SHP77 treated with DMSO at 0.1 percent for 48 hours (cell line): ENCODE measurements at regions not wholly inside any gene's neighbourhood (a gene's known extent, or its start where the extent isn't known, plus 50 kb on each side); places are given as distances from the start of the nearest gene placed in this dataset.

ENCODE experiments used
- DNase-seq: peaks from one replicate; lab custom pipeline; 2025; lab: John Stamatoyannopoulos, UW

- DNase-seq = no peak
Measured at GRCh38 chr9:85428230-85428629, 313.5 kb downstream of the AGTPBP1 start.

DNA sequence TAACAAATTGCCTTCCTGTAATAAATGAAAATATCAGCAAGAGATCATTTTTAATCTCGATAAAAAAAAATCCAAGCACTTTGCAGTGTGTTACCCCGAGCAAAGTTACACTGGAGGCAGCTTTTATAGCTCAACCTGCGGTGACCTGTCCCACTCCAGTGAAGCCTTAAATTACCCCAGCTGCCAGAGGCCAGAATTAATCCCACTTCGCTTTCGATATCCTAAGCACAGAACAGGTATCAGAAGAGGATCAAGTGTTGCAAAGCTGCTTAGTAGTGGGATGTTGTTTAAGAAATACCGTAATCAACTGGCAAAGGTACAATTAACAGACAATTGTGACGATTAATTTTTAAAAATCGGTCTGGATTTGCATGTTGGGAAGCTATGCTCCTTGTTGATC, 314.0 kb downstream of the AGTPBP1 start:
- DNase-seq = no peak

GRCh38 chr9:85425153-85425611, 316.6 kb downstream of the AGTPBP1 start:
- DNase-seq = no peak

- DNase-seq = no peak
Measured at GRCh38 chr9:85423422-85423821, 318.3 kb downstream of the AGTPBP1 start.

GRCh38 chr9:85421641-85422040, 320.1 kb downstream of the AGTPBP1 start:
- no peak for DNase-seq

GRCh38 chr9:85420750-85421149, 321.0 kb downstream of the AGTPBP1 start:
- DNase-seq = no peak

- no peak for DNase-seq
Measured at GRCh38 chr9:85417674-85418073, 324.1 kb downstream of the AGTPBP1 start.

- DNase-seq = no peak
Measured at GRCh38 chr9:85416715-85417114, 325.0 kb downstream of the AGTPBP1 start.

- DNase-seq = no peak
Measured at GRCh38 chr9:85414390-85414789, 327.4 kb downstream of the AGTPBP1 start.

DNA sequence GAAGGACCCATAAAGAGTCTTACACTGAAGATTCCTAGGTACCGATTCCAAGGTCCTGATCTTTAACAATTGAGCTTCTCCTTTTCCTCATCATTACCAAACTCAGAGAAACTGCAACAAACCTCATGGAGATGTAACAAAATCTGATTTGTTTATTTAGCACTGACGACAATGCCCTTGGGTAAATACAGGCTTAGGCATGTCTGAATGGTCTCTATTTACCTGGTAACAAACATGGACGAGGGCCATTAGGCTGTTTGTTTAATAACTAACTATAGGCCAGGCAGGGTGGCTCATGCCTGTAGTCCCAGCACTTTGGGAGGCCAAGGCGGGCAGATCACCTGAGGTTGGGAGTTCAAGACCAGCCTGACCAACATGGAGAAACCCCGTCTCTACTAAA, 333.3 kb downstream of the AGTPBP1 start:
- DNase-seq = no peak

DNA sequence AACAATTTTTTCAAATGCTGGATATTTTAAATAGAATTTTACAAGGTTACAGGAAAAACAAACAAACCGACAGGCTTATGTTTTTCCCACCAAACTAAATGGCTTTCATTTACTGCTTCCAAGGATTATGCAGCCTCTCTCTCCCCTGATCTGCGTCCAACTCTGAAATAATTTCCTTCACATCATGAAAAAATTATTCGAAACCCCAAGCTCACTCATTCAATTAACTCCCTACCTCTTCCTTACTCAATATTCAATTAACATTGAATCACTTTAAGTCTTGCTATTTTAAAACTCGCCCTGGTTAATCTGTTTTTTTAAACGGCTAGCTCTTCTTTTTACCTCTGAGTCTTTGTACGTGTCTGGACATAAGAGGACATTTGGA, 336.2 kb downstream of the AGTPBP1 start:
- DNase-seq = no peak

GRCh38 chr9:85404911-85405565, 336.7 kb downstream of the AGTPBP1 start:
- DNase-seq = no peak

- no peak for DNase-seq
Measured at GRCh38 chr9:85402551-85402950, 339.2 kb downstream of the AGTPBP1 start.

- no peak for DNase-seq
Measured at GRCh38 chr9:85401998-85402397, 339.8 kb downstream of the AGTPBP1 start.

DNA sequence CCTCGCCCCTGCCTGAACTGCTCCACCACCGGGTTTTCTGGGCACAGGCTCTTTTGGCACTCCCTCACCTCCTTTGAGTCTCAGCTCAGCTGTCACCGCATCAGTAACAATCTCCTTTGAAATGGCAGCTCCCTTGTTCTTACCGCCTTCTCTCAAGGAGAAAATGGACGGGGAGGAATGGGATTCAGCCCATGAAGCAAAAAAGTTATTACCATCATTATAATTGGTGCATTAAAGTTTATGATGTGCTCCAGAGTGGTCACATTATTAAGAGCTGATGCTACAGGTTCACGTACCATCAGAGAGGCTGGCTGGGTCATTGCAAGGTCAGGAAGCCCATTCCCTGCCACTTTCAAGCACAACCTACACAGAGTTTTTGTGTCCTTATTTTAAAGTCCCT, 344.7 kb downstream of the AGTPBP1 start:
- DNase-seq = no peak

DNA sequence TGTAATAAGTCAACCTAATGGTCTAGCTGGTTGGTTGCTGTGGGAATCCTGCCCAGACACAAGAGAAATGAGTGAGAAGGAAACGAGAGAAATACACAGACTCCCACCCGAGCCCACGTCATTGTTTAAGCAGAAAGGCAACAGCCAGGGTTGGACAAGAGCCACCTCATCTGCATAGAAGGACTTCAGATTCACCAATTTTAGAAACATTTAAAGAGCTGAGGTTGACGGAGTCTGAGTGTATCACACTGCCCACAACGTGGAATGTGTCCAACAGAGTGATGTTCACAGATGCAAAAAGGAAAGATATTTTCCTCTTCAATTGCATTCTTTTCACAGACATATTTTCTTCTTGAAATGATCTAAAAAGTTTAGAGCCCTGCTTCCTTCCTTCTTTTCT, 349.5 kb downstream of the AGTPBP1 start:
- DNase-seq = no peak

DNA sequence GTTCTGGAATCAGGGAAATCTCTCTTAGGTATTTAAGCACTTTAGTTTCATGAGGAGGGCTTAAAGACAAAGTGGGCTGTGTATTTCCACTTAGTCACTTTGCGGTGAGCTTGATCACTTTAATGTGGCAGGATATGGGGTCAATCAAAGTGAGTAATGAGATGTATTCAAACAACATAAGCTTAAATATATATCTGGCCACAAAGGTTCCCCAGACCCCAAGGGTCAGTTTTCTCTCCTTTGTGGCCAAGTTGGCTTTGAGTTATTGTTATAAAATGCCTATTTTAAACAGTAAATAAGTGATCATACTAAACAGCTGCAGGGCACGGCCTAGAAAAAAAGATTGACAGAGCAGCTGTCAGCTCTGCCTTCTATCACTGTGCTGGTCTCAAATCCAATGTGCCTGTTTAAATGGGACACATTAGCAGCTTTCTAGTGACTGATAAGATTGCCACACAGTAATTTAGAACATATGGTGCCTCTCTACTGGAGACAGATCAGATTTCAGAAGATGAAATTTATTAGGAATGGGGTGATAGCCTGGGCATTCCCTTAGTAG, 363.9 kb downstream of the AGTPBP1 start:
- DNase-seq = no peak

DNA sequence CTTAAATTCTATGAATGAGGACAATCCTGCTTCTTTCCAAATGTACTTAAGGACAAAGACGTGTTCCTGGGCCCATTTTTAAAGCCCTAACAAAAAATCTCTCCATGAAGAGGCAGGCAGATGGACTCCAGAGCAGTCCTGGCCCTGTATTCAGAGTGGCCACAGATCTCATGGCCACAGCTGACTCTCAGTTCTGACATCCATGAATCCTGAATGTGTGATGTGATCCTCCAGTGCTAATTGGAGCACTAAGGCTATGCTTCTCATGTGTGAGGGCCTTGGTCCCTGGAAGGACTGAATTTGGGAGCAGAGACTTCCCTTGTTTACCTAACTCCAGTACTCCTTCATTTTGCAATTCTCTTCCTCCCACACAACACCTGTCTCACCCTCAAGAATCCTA, 373.0 kb downstream of the AGTPBP1 start:
- no peak for DNase-seq

DNA sequence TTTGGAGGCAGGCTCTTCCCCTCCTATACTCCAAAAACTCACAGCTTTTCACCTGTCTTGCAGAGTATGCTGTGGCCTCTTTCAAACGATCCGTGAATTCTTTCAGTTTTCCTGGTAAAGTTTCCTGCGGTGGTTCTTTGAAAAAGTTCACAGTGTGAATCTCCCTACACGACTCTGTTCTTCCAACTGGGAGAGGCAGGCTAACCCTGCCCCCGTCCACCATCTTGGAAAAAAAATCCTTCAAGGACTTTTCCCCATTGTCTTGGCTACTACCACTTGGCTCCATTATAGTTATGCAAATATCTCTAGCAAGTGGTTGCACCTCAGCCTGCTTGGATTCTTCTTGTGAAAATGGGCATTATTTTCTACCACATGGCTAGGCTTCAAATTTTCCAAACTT, 382.6 kb downstream of the AGTPBP1 start:
- DNase-seq = no peak

DNA sequence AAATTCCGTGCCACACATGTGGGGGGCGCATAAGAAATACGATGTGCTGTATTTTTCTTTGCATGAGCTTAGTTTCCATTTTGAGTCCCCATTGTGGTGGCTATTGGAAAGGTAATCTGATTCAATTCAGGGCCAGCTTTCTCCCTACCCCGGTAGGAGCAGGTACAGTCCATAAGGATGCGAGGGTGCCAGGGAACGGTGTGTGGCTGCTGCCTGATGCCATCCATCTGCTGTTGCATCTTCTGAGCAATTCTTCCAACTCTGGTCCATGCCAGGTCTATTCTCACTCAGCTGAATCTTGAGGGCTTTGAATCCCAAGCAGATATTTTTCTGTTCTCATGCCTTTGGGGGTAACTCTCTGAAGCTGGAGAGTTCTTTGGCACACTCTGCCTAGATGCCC, 392.7 kb downstream of the AGTPBP1 start:
- DNase-seq = no peak

GRCh38 chr9:85347541-85347940, 394.2 kb downstream of the AGTPBP1 start:
- DNase-seq = no peak

GRCh38 chr9:85344901-85345300, 396.9 kb downstream of the AGTPBP1 start:
- DNase-seq = no peak

DNA sequence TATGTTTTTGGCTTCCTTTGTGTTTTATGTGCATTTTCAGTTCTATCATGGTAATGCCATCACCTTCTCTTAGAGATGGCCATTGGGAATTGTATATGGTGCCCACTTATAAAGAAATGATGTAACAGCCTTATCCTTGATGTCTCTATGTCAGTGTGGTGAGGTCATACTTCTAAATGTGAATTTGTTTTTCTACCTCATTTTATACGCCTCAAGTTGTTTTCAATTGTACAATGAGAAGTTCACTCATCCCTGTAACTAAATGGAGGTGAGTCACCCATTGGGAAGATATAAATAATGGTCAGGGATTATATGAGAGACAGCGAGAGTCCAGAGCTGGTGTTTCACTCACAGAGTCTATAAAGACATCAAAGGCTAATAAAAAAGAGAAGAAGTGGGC, 402.4 kb downstream of the AGTPBP1 start:
- DNase-seq = no peak

DNA sequence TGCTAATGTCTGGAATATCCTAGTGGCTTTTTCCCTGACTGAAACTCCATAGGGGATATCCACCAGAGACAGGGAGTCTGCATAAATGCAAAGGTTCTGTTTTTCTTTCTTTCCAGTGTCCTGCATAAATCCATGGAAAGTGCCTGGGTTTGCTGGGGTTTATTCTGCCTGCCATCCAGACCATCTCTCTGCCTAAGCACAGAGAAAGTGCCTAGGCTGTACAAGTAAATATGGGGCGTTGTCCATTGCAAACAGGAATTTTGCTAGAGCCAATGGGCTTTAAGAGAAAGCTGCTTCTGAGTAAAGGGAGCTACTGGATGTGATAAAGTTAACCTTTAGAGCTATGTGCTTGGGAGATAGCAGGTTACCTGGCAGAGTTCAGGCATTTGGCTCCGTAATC, 407.5 kb downstream of the AGTPBP1 start:
- DNase-seq = no peak
